Neural cell (in vitro differentiated cells): ENCODE measurements at regions not wholly inside any gene's neighbourhood (a gene's known extent, or its start where the extent isn't known, plus 50 kb on each side); places are given as distances from the start of the nearest gene placed in this dataset.

ENCODE experiments used
- H2AFZ ChIP-seq: fragments of 200-600, 300-800 bp; sonication (generic), shearing (Covaris generic); 2 replicates; pipeline ENCODE4 v1.6.0; 2014; ENCODE audit warnings: low read depth, mild to moderate bottlenecking, antibody characterized with exemption, low read length, moderate library complexity
- H3F3A ChIP-seq: fragments of 200-600 bp; shearing (Covaris generic); 2 replicates; pipeline ENCODE4 v1.6.1; 2016; ENCODE audit warnings: mild to moderate bottlenecking, moderate library complexity, mixed read lengths, antibody characterized with exemption, low read length; ENCODE audit not compliant: insufficient read depth, poor library complexity, severe bottlenecking
- H3K27ac ChIP-seq: fragments of 200-600, 300-800 bp; sonication (generic), shearing (Covaris generic); 2 replicates; pipeline ENCODE4 v1.5.1; 2014; ENCODE audit warnings: mild to moderate bottlenecking, low read length, moderate library complexity
- H3K27me3 ChIP-seq: fragments of 300-800, 200-600 bp; sonication (generic), shearing (Covaris generic); 2 replicates; pipeline ENCODE4 v1.6.0; 2014; ENCODE audit warnings: mild to moderate bottlenecking, low read depth, low read length, moderate library complexity; ENCODE audit not compliant: insufficient read depth
- H3K36me3 ChIP-seq: fragments of 300-800, 200-600 bp; sonication (generic), shearing (Covaris generic); 2 replicates; pipeline ENCODE4 v1.5.1; 2014; ENCODE audit warnings: mild to moderate bottlenecking, antibody characterized with exemption, low read length, moderate library complexity; ENCODE audit not compliant: insufficient read depth
- H3K4me2 ChIP-seq: fragments of 300-800, 200-600 bp; sonication (generic), shearing (Covaris generic); 2 replicates; pipeline ENCODE4 v1.6.0; 2014; ENCODE audit warnings: mild to moderate bottlenecking, low read length
- H3K4me3 ChIP-seq: fragments of 300-800, 200-600 bp; sonication (generic), shearing (Covaris generic); 2 replicates; pipeline ENCODE4 v1.5.1; 2014; ENCODE audit warnings: mild to moderate bottlenecking, low read length, moderate library complexity
- H3K79me2 ChIP-seq: fragments of 200-600 bp; shearing (Covaris generic); replicated peaks from 2 replicates; pipeline ENCODE4 v1.6.0; 2014; ENCODE audit warnings: mild to moderate bottlenecking, low read length, moderate library complexity; ENCODE audit not compliant: insufficient read depth
- H3K9ac ChIP-seq: fragments of 300-800, 200-600 bp; sonication (generic), shearing (Covaris generic); 2 replicates; pipeline ENCODE4 v1.6.1; 2016; ENCODE audit warnings: mild to moderate bottlenecking, low read length, mixed read lengths
- H3K9me2 ChIP-seq: fragments of 200-600 bp; shearing (Covaris generic); 2 replicates; pipeline ENCODE4 v1.6.1; 2016; ENCODE audit warnings: mild to moderate bottlenecking, low read length, mixed read lengths; ENCODE audit not compliant: insufficient read depth
- H3K9me3 ChIP-seq: fragments of 200-600, 300-800 bp; sonication (generic), shearing (Covaris generic); 2 replicates; pipeline ENCODE4 v1.6.1; 2016; ENCODE audit warnings: mild to moderate bottlenecking, mixed run types, low read length, moderate library complexity, mixed read lengths
- H4K20me1 ChIP-seq: fragments of 200-600 bp; shearing (Covaris generic); 2 replicates; pipeline ENCODE4 v1.6.1; 2016; ENCODE audit warnings: mild to moderate bottlenecking, mixed run types; ENCODE audit not compliant: insufficient read depth
- CTCF ChIP-seq: fragments of 450-650 bp; IDR thresholded peaks from 2 replicates; pipeline ENCODE4 v1.5.1; 2014; ENCODE audit warnings: antibody characterized with exemption, mild to moderate bottlenecking, moderate library complexity; ENCODE audit not compliant: poor library complexity, severe bottlenecking
- EP300 ChIP-seq: fragments of 450-650 bp; conservative IDR thresholded peaks from 2 replicates; pipeline ENCODE4 v1.6.1; 2014; ENCODE audit warnings: antibody characterized with exemption, mild to moderate bottlenecking, moderate library complexity; ENCODE audit not compliant: poor library complexity, severe bottlenecking
- EZH2 ChIP-seq: fragments of 200-600, 300-800 bp; shearing (Covaris generic), sonication (generic); IDR thresholded peaks from 2 replicates; pipeline ENCODE4 v1.6.1; 2014; ENCODE audit warnings: antibody characterized with exemption, low read length, borderline replicate concordance, mild to moderate bottlenecking; ENCODE audit not compliant: insufficient read depth, poor library complexity, severe bottlenecking
- MXI1 ChIP-seq: fragments of 450-650 bp; conservative IDR thresholded peaks from 2 replicates; pipeline ENCODE4 v1.6.1; 2014; ENCODE audit warnings: antibody characterized with exemption, mild to moderate bottlenecking; ENCODE audit not compliant: poor library complexity, severe bottlenecking
- POLR2AphosphoS5 ChIP-seq: IDR thresholded peaks from 2 replicates; pipeline ENCODE4 v1.6.1; 2012
- RAD21 ChIP-seq: fragments of 450-650 bp; conservative IDR thresholded peaks from 2 replicates; pipeline ENCODE4 v1.6.1; 2014; ENCODE audit warnings: antibody characterized with exemption, mild to moderate bottlenecking, moderate library complexity
- REST ChIP-seq: IDR thresholded peaks from 2 replicates; pipeline ENCODE4 v1.6.1; 2012; ENCODE audit warnings: borderline replicate concordance
- SMC3 ChIP-seq: fragments of 450-650 bp; conservative IDR thresholded peaks from 2 replicates; pipeline ENCODE4 v1.6.1; 2014; ENCODE audit warnings: antibody characterized with exemption, mild to moderate bottlenecking, moderate library complexity; ENCODE audit not compliant: poor library complexity
- TAF1 ChIP-seq: IDR thresholded peaks from 2 replicates; pipeline ENCODE4 v1.6.1; 2012; ENCODE audit warnings: low read depth

- Histone ChIP-seq H3K4me3 (no peak overlapping the region), H3K9me3 (no peaks in the 10 kb centered on the region), H4K20me1 (no peaks in the 10 kb centered on the region), H2AFZ (no peak overlapping the region), H3K4me2 (no peak overlapping the region), H3K36me3 (no peaks in the 10 kb centered on the region), H3F3A (no peaks in the 10 kb centered on the region), H3K27ac (no peak overlapping the region), H3K79me2 (no peaks in the 10 kb centered on the region), H3K9me2 (no peaks in the 10 kb centered on the region), H3K9ac (no peak overlapping the region), H3K27me3 (no peaks in the 10 kb centered on the region)
- no peak for TF ChIP-seq TAF1
- TF ChIP-seq REST: no peak
- TF ChIP-seq EP300: no peak
- TF ChIP-seq EZH2: no peak
- no peak for TF ChIP-seq POLR2AphosphoS5
- TF ChIP-seq RAD21: no peak
- no peak for TF ChIP-seq CTCF
- TF ChIP-seq MXI1: no peak
- TF ChIP-seq SMC3: no peak
Measured at GRCh38 chr2:155266109-155266508, 567.6 kb downstream of the KCNJ3 start.

GRCh38 chr2:155256803-155257202 lies 558.3 kb downstream of the KCNJ3 start:
- Histone ChIP-seq H2AFZ (no peak overlapping the region), H3K9ac (no peak overlapping the region), H3K27ac (no peak overlapping the region), H3K4me2 (no peak overlapping the region), H3K4me3 (no peak overlapping the region), H3K36me3 (no peaks in the 10 kb centered on the region), H3K27me3 (no peaks in the 10 kb centered on the region), H4K20me1 (no peaks in the 10 kb centered on the region), H3K9me3 (no peaks in the 10 kb centered on the region), H3K79me2 (no peaks in the 10 kb centered on the region), H3K9me2 (no peaks in the 10 kb centered on the region), H3F3A (no peaks in the 10 kb centered on the region)
- no peak for TF ChIP-seq TAF1
- TF ChIP-seq SMC3: no peak
- TF ChIP-seq EZH2: no peak
- no peak for TF ChIP-seq MXI1

- H3K27ac ChIP-seq: no peak overlapping the region
- no peaks in the 10 kb centered on the region for H3K9me3 ChIP-seq
- no peaks in the 10 kb centered on the region for H3K36me3 ChIP-seq
- H3K27me3 ChIP-seq: no peaks in the 10 kb centered on the region
- no peaks in the 10 kb centered on the region for H3K9me2 ChIP-seq
- H3K9ac ChIP-seq: no peak overlapping the region
- no peaks in the 10 kb centered on the region for H3F3A ChIP-seq
- H3K4me3 ChIP-seq: no peak overlapping the region
- no peaks in the 10 kb centered on the region for H3K79me2 ChIP-seq
- H2AFZ ChIP-seq: no peak overlapping the region
- no peak overlapping the region for H3K4me2 ChIP-seq
- TF ChIP-seq REST: no peak
- TF ChIP-seq CTCF: peak; percentile 23
- no peak for TF ChIP-seq SMC3
- no peak for TF ChIP-seq EP300
- no peak for TF ChIP-seq TAF1
- TF ChIP-seq RAD21: no peak
- TF ChIP-seq POLR2AphosphoS5: no peak
- TF ChIP-seq MXI1: no peak
- H4K20me1 ChIP-seq: no peaks in the 10 kb centered on the region
Measured at GRCh38 chr2:155250800-155251199, 552.3 kb downstream of the KCNJ3 start.
